H9 (cell line): ENCODE measurements at regions not wholly inside any gene's neighbourhood (a gene's known extent, or its start where the extent isn't known, plus 50 kb on each side); places are given as distances from the start of the nearest gene placed in this dataset.

Source experiments
- DNase-seq: peaks from one replicate; pipeline ENCODE4 v3.0.0-alpha.2; 2017
- H2AFZ ChIP-seq: one replicate; pipeline ENCODE4 v1.6.1; 2013; ENCODE audit warnings: mild to moderate bottlenecking, low read length, control low read depth, moderate library complexity
- H2AK5ac ChIP-seq: 2 replicates; pipeline ENCODE4 v1.6.1; 2013; ENCODE audit warnings: low read length, control low read depth, mixed read lengths; ENCODE audit not compliant: insufficient read length
- H2BK120ac ChIP-seq: one replicate; pipeline ENCODE4 v1.6.1; 2013; ENCODE audit warnings: low read depth, mild to moderate bottlenecking, low read length, control low read depth, inconsistent platforms; ENCODE audit not compliant: poor library complexity, severe bottlenecking
- H2BK12ac ChIP-seq: 2 replicates; pipeline ENCODE4 v1.6.1; 2013; ENCODE audit warnings: low read length, control low read depth, mixed read lengths, low read depth; ENCODE audit not compliant: insufficient read length
- H2BK15ac ChIP-seq: 2 replicates; pipeline ENCODE4 v1.6.1; 2013; ENCODE audit warnings: low read depth, low read length, control low read depth
- H2BK20ac ChIP-seq: one replicate; pipeline ENCODE4 v1.6.1; 2013; ENCODE audit warnings: low read depth, mild to moderate bottlenecking, low read length, control low read depth, inconsistent platforms; ENCODE audit not compliant: poor library complexity, severe bottlenecking
- H2BK5ac ChIP-seq: 2 replicates; pipeline ENCODE4 v1.6.1; 2013; ENCODE audit warnings: low read length, control low read depth, mixed read lengths; ENCODE audit not compliant: insufficient read length
- H3K14ac ChIP-seq: 2 replicates; pipeline ENCODE4 v1.6.1; 2013; ENCODE audit warnings: low read length, control low read depth; ENCODE audit not compliant: insufficient read depth
- H3K18ac ChIP-seq: 2 replicates; pipeline ENCODE4 v1.6.1; 2013; ENCODE audit warnings: low read depth, mild to moderate bottlenecking, mixed read lengths, low read length, control low read depth; ENCODE audit not compliant: insufficient read length
- H3K23ac ChIP-seq: 2 replicates; pipeline ENCODE4 v1.6.1; 2013; ENCODE audit warnings: low read length, control low read depth, mixed read lengths, low read depth; ENCODE audit not compliant: insufficient read length
- H3K23me2 ChIP-seq: 2 replicates; pipeline ENCODE4 v1.6.1; 2013; ENCODE audit warnings: low read depth, mild to moderate bottlenecking, mixed read lengths, low read length, control low read depth; ENCODE audit not compliant: insufficient read length, poor library complexity, severe bottlenecking
- H3K27ac ChIP-seq: 2 replicates; pipeline ENCODE4 v1.5.1; 2013; ENCODE audit warnings: low read length, control low read depth, mixed read lengths, low read depth; ENCODE audit not compliant: insufficient read length
- H3K27me3 ChIP-seq: 2 replicates; pipeline ENCODE4 v1.6.1; 2013; ENCODE audit warnings: low read length, control low read depth, inconsistent platforms; ENCODE audit not compliant: insufficient read depth
- H3K4ac ChIP-seq: 2 replicates; pipeline ENCODE4 v1.6.1; 2013; ENCODE audit warnings: low read depth, mild to moderate bottlenecking, control low read depth, inconsistent platforms, low read length, moderate library complexity
- H3K4me1 ChIP-seq: 2 replicates; pipeline ENCODE4 v1.6.1; 2013; ENCODE audit warnings: low read length, control low read depth, inconsistent platforms; ENCODE audit not compliant: insufficient read depth
- H3K4me2 ChIP-seq: 2 replicates; pipeline ENCODE4 v1.6.1; 2013; ENCODE audit warnings: low read length, control low read depth, mixed read lengths; ENCODE audit not compliant: insufficient read length, insufficient read depth
- H3K56ac ChIP-seq: 2 replicates; pipeline ENCODE4 v1.6.1; 2013; ENCODE audit warnings: low read depth, mild to moderate bottlenecking, mixed read lengths, low read length, control low read depth; ENCODE audit not compliant: insufficient read length
- H3K79me1 ChIP-seq: 2 replicates; pipeline ENCODE4 v1.6.1; 2013; ENCODE audit warnings: low read depth, mild to moderate bottlenecking, moderate library complexity, low read length, control low read depth, inconsistent platforms; ENCODE audit not compliant: insufficient read depth, poor library complexity, severe bottlenecking
- H3K79me2 ChIP-seq: 2 replicates; pipeline ENCODE4 v1.6.1; 2013; ENCODE audit warnings: low read length, control low read depth, inconsistent platforms; ENCODE audit not compliant: insufficient read depth
- H3K9ac ChIP-seq: 2 replicates; pipeline ENCODE4 v1.6.1; 2013; ENCODE audit warnings: low read length, control low read depth, mixed read lengths; ENCODE audit not compliant: insufficient read length; ENCODE audit errors: extremely low read depth
- H3K9me3 ChIP-seq: one replicate; pipeline ENCODE4 v1.6.1; 2013; ENCODE audit warnings: low read depth, low read length, inconsistent platforms; ENCODE audit not compliant: control insufficient read depth
- H3T11ph ChIP-seq: one replicate; pipeline ENCODE4 v1.6.1; 2013; ENCODE audit warnings: mild to moderate bottlenecking, low read length, control low read depth, inconsistent platforms
- H4K20me1 ChIP-seq: one replicate; pipeline ENCODE4 v1.6.1; 2013; ENCODE audit not compliant: control insufficient read depth, insufficient read length, insufficient read depth
- H4K5ac ChIP-seq: 2 replicates; pipeline ENCODE4 v1.6.1; 2013; ENCODE audit warnings: low read depth, mild to moderate bottlenecking, mixed read lengths, low read length, control low read depth; ENCODE audit not compliant: insufficient read length
- H4K8ac ChIP-seq: replicated peaks from 2 replicates; pipeline ENCODE4 v1.6.1; 2013; ENCODE audit warnings: low read length, control low read depth, mixed read lengths, low read depth; ENCODE audit not compliant: insufficient read length
- H4K91ac ChIP-seq: 2 replicates; pipeline ENCODE4 v1.6.1; 2013; ENCODE audit warnings: low read depth, mild to moderate bottlenecking, moderate library complexity, mixed read lengths, low read length, control low read depth; ENCODE audit not compliant: insufficient read length
- H3K27ac Mint-ChIP-seq, 3 experiments: 2 replicates in 2 of 3; 3 replicates in 1 of 3; pipeline ENCODE4 v1.8.0; 2020 to 2021; ENCODE audit warnings: mixed read lengths in 3 of 3, mild to moderate bottlenecking in 1 of 3, moderate library complexity in 1 of 3
- H3K27me3 Mint-ChIP-seq: 2 replicates; pipeline ENCODE4 v1.8.0; 2021; ENCODE audit warnings: low read depth, mild to moderate bottlenecking, moderate library complexity, mixed read lengths
- H3K36me3 Mint-ChIP-seq, 3 experiments: 2 replicates in 2 of 3; 3 replicates in 1 of 3; pipeline ENCODE4 v1.8.0; 2020 to 2021; ENCODE audit warnings: low read depth in 3 of 3, mixed read lengths in 3 of 3; ENCODE audit not compliant: insufficient read depth in 1 of 3
- H3K4me1 Mint-ChIP-seq, 2 experiments: 2 replicates each; pipeline ENCODE4 v1.8.0; 2020; ENCODE audit warnings: mixed read lengths in 2 of 2
- H3K4me3 Mint-ChIP-seq, 2 experiments: 2 replicates in 1 of 2; 3 replicates in 1 of 2; pipeline ENCODE4 v1.8.0; 2020 to 2021; ENCODE audit warnings: mild to moderate bottlenecking in 2 of 2, mixed read lengths in 2 of 2, moderate library complexity in 1 of 2
- H3K9me3 Mint-ChIP-seq, 2 experiments: 2 replicates in 1 of 2; 3 replicates in 1 of 2; pipeline ENCODE4 v1.8.0; 2020; ENCODE audit warnings: mild to moderate bottlenecking in 2 of 2, mixed read lengths in 2 of 2, moderate library complexity in 1 of 2
- TF ChIP-seq, protein P1 (sequence below): fragments of 200-600 bp; sonication (generic); conservative IDR thresholded peaks from 3 replicates; pipeline ENCODE4 v1.8.0; 2021; ENCODE audit warnings: antibody characterized with exemption, mild to moderate bottlenecking

DNA sequence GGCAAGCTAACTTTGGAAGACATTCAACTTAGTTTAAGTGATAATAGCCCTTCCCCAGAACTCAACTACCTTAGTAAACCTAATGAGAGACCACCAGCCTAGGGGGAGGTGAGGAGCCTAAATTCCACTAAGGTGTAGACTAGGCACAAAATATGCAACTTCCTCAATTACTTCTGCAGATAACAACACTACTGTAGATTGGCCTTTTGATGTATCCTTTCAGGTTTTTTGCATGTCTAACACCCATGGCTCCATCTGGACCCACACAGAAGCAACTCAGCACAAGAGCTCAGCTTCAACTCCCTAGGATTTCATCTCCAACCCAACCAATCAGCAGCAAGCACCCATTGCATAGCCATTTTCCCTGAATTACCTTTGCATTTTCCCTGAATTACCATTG lies 353.3 kb downstream of the AKAIN1 start:
- H4K20me1 ChIP-seq: no peaks in the 10 kb centered on the region
- no peaks in the 10 kb centered on the region for H3K79me2 ChIP-seq
- no peak overlapping the region for H4K5ac ChIP-seq
- peaks cover 0 to 1% of the 10 kb centered on the region in 2 experiments; a peak in 1 of 5 replicates for H3K9me3 Mint-ChIP-seq
- H2BK20ac ChIP-seq: no peak overlapping the region
- no peak overlapping the region for H3K27ac ChIP-seq
- no peak overlapping the region for H3K14ac ChIP-seq
- TF ChIP-seq, protein P1, sequence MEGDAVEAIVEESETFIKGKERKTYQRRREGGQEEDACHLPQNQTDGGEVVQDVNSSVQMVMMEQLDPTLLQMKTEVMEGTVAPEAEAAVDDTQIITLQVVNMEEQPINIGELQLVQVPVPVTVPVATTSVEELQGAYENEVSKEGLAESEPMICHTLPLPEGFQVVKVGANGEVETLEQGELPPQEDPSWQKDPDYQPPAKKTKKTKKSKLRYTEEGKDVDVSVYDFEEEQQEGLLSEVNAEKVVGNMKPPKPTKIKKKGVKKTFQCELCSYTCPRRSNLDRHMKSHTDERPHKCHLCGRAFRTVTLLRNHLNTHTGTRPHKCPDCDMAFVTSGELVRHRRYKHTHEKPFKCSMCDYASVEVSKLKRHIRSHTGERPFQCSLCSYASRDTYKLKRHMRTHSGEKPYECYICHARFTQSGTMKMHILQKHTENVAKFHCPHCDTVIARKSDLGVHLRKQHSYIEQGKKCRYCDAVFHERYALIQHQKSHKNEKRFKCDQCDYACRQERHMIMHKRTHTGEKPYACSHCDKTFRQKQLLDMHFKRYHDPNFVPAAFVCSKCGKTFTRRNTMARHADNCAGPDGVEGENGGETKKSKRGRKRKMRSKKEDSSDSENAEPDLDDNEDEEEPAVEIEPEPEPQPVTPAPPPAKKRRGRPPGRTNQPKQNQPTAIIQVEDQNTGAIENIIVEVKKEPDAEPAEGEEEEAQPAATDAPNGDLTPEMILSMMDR: no peak
- H2AFZ ChIP-seq: no peak overlapping the region
- H3K27me3 Mint-ChIP-seq: peaks cover 1% of the 10 kb centered on the region; the same call in 1 of the 2 replicates
- H3K27ac Mint-ChIP-seq: no peak overlapping the region
- H3K4me1 Mint-ChIP-seq: peaks cover 20 to 23% of the 10 kb centered on the region in 2 experiments
- no peaks in the 10 kb centered on the region for H3K9me3 ChIP-seq
- no peaks in the 10 kb centered on the region for H3K27me3 ChIP-seq
- H2BK120ac ChIP-seq: no peak overlapping the region
- H3K18ac ChIP-seq: no peak overlapping the region
- H4K91ac ChIP-seq: no peak overlapping the region
- no peaks in the 10 kb centered on the region for H3K36me3 Mint-ChIP-seq
- H3K23me2 ChIP-seq: no peaks in the 10 kb centered on the region
- no peak overlapping the region for H3T11ph ChIP-seq
- no peak overlapping the region for H3K23ac ChIP-seq
- H3K4me2 ChIP-seq: no peak overlapping the region
- no peak overlapping the region for H3K4me3 Mint-ChIP-seq
- H2AK5ac ChIP-seq: no peak overlapping the region
- H2BK12ac ChIP-seq: no peak overlapping the region
- no peak for DNase-seq
- no peak overlapping the region for H3K9ac ChIP-seq
- H2BK15ac ChIP-seq: no peak overlapping the region
- H3K4me1 ChIP-seq: no peaks in the 10 kb centered on the region
- H3K79me1 ChIP-seq: no peaks in the 10 kb centered on the region
- no peak overlapping the region for H4K8ac ChIP-seq
- H3K56ac ChIP-seq: no peak overlapping the region
- H3K4ac ChIP-seq: no peak overlapping the region
- H2BK5ac ChIP-seq: no peak overlapping the region
